ENCODE measurements at regions not wholly inside any gene's neighbourhood (a gene's known extent, or its start where the extent isn't known, plus 50 kb on each side); places are given as distances from the start of the nearest gene placed in this dataset.

- no peak for TF ChIP-seq EZH2 (IDR thresholded peaks at IDR 0.05; ENCODE audit: borderline replicate concordance, low read depth, low read length, severe bottlenecking)
- TF ChIP-seq, protein P1, sequence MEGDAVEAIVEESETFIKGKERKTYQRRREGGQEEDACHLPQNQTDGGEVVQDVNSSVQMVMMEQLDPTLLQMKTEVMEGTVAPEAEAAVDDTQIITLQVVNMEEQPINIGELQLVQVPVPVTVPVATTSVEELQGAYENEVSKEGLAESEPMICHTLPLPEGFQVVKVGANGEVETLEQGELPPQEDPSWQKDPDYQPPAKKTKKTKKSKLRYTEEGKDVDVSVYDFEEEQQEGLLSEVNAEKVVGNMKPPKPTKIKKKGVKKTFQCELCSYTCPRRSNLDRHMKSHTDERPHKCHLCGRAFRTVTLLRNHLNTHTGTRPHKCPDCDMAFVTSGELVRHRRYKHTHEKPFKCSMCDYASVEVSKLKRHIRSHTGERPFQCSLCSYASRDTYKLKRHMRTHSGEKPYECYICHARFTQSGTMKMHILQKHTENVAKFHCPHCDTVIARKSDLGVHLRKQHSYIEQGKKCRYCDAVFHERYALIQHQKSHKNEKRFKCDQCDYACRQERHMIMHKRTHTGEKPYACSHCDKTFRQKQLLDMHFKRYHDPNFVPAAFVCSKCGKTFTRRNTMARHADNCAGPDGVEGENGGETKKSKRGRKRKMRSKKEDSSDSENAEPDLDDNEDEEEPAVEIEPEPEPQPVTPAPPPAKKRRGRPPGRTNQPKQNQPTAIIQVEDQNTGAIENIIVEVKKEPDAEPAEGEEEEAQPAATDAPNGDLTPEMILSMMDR (IDR thresholded peaks at IDR 0.05; ENCODE audit: extremely low read depth in 1 of 2, insufficient read depth in 1 of 2, low read depth in 1 of 2, low read length in 2 of 2): no peak
- TF ChIP-seq POLR2A (IDR thresholded peaks at IDR 0.05; ENCODE audit: low read depth, low read length): no peak
- TF ChIP-seq POLR2AphosphoS5 (IDR thresholded peaks at IDR 0.05; ENCODE audit: insufficient read depth, low read depth, low read length): peak; percentile 20
- peak; percentile 57 for TF ChIP-seq JUN (IDR thresholded peaks at IDR 0.05; ENCODE audit: borderline replicate concordance, insufficient read depth, insufficient read length, low read depth)
- peak; percentile 89 for TF ChIP-seq GATA2 (IDR thresholded peaks at IDR 0.05; ENCODE audit: insufficient read depth, insufficient read length, low read depth, low read length)
- TF ChIP-seq, protein P2, sequence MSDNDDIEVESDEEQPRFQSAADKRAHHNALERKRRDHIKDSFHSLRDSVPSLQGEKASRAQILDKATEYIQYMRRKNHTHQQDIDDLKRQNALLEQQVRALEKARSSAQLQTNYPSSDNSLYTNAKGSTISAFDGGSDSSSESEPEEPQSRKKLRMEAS (IDR thresholded peaks at IDR 0.05; ENCODE audit: insufficient read depth, insufficient read length): no peak
- peak; percentile 74 for TF ChIP-seq FOS (IDR thresholded peaks at IDR 0.05; ENCODE audit: borderline replicate concordance, insufficient read depth, low read length)
- TF ChIP-seq MYC (IDR thresholded peaks at IDR 0.05; ENCODE audit: low read depth, low read length): no peak
Observed at GRCh38 chr9:124132671-124133147, 121.1 kb downstream of the LHX2 start.
